HL-60 (cell line): ENCODE measurements at regions not wholly inside any gene's neighbourhood (a gene's known extent, or its start where the extent isn't known, plus 50 kb on each side); places are given as distances from the start of the nearest gene placed in this dataset.

Source experiments
- DNase-seq, 2 experiments: peaks; one replicate each; pipeline ENCODE4 v3.0.0-alpha.2; 2010 to 2020; ENCODE audit warnings: low read depth in 1 of 2, low spot score in 1 of 2
- H3K27ac ChIP-seq: fragments of 250-450 bp; sonication (Bioruptor Pico); replicated peaks from 2 replicates; pipeline ENCODE4 v1.5.1; 2020; ENCODE audit warnings: mild to moderate bottlenecking, moderate library complexity
- H3K27me3 ChIP-seq: fragments of 250-450 bp; sonication (Bioruptor Pico); 2 replicates; pipeline ENCODE4 v1.5.1; 2021; ENCODE audit warnings: mild to moderate bottlenecking, moderate library complexity; ENCODE audit not compliant: insufficient read depth, poor library complexity, severe bottlenecking
- H3K4me3 ChIP-seq: replicated peaks from 2 replicates; pipeline ENCODE4 v1.5.1; 2011; ENCODE audit warnings: mild to moderate bottlenecking, control low read depth, low read length; ENCODE audit not compliant: insufficient read depth
- GABPA ChIP-seq: IDR thresholded peaks from 2 replicates; pipeline ENCODE4 v1.6.1; 2012; ENCODE audit warnings: low read depth
- POLR2AphosphoS5 ChIP-seq: IDR thresholded peaks from 2 replicates; pipeline ENCODE4 v1.6.1; 2012; ENCODE audit warnings: low read depth
- SPI1 ChIP-seq: IDR thresholded peaks from 2 replicates; pipeline ENCODE4 v1.6.1; 2012; ENCODE audit warnings: low read depth, mild to moderate bottlenecking, borderline replicate concordance
- TF ChIP-seq, protein P1 (sequence below): IDR thresholded peaks from one replicate; pipeline ENCODE4 v1.5.1; 2011; ENCODE audit warnings: low read length, control low read depth, inconsistent platforms; ENCODE audit not compliant: insufficient read depth
- TF ChIP-seq, protein P2 (sequence below): IDR thresholded peaks from 2 replicates; pipeline ENCODE4 v1.6.1; 2012; ENCODE audit warnings: low read depth; ENCODE audit not compliant: insufficient replicate concordance

DNA sequence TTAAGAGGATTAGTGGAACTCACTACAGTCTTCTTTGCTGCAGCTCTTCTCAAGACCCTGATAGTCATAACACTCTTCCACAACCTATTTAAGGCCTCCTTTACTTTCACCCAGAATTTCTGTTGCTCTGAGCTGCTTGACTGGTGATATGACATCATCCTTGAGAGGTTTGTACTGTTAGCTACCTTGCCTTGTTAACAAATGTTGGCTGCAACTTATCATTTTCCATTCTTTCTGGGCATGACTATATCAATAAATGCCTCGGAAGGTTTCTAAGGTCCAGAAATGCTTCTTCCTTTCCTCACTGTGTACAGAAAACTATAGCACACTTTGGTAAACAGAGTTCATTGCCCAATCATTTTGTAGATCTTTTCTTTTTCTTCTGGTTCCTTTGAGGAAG, 1292.2 kb upstream of the TMPRSS15 start:
- Histone ChIP-seq H3K4me3 (no peak overlapping the region), H3K27ac (no peak overlapping the region), H3K27me3 (no peaks in the 10 kb centered on the region)
- no peak for DNase-seq
- TF ChIP-seq, protein P1, sequence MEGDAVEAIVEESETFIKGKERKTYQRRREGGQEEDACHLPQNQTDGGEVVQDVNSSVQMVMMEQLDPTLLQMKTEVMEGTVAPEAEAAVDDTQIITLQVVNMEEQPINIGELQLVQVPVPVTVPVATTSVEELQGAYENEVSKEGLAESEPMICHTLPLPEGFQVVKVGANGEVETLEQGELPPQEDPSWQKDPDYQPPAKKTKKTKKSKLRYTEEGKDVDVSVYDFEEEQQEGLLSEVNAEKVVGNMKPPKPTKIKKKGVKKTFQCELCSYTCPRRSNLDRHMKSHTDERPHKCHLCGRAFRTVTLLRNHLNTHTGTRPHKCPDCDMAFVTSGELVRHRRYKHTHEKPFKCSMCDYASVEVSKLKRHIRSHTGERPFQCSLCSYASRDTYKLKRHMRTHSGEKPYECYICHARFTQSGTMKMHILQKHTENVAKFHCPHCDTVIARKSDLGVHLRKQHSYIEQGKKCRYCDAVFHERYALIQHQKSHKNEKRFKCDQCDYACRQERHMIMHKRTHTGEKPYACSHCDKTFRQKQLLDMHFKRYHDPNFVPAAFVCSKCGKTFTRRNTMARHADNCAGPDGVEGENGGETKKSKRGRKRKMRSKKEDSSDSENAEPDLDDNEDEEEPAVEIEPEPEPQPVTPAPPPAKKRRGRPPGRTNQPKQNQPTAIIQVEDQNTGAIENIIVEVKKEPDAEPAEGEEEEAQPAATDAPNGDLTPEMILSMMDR: no peak
- no peak for TF ChIP-seq SPI1
- TF ChIP-seq, protein P2, sequence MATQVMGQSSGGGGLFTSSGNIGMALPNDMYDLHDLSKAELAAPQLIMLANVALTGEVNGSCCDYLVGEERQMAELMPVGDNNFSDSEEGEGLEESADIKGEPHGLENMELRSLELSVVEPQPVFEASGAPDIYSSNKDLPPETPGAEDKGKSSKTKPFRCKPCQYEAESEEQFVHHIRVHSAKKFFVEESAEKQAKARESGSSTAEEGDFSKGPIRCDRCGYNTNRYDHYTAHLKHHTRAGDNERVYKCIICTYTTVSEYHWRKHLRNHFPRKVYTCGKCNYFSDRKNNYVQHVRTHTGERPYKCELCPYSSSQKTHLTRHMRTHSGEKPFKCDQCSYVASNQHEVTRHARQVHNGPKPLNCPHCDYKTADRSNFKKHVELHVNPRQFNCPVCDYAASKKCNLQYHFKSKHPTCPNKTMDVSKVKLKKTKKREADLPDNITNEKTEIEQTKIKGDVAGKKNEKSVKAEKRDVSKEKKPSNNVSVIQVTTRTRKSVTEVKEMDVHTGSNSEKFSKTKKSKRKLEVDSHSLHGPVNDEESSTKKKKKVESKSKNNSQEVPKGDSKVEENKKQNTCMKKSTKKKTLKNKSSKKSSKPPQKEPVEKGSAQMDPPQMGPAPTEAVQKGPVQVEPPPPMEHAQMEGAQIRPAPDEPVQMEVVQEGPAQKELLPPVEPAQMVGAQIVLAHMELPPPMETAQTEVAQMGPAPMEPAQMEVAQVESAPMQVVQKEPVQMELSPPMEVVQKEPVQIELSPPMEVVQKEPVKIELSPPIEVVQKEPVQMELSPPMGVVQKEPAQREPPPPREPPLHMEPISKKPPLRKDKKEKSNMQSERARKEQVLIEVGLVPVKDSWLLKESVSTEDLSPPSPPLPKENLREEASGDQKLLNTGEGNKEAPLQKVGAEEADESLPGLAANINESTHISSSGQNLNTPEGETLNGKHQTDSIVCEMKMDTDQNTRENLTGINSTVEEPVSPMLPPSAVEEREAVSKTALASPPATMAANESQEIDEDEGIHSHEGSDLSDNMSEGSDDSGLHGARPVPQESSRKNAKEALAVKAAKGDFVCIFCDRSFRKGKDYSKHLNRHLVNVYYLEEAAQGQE: no peak

DNA sequence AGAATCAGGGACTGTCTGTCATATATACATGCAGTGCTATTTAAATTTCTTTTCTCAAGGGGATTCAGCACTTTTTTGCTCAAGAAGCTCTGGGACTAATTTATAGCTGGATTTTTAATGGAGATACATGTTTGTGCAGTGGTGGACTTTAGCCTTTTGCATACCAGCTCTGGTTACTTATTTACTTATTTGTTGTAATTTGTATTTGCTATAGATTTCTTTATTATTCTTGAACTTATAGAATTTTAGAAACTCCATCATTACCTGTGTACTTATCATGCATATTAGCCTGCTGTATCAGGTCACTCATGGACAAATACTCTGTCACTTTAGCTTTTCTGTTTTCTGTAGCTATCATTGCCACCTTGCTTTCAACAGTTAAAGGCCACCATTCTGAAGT, 1296.9 kb upstream of the TMPRSS15 start:
- no peak overlapping the region for H3K4me3 ChIP-seq
- H3K27me3 ChIP-seq: no peaks in the 10 kb centered on the region
- DNase-seq: no peak

GRCh38 chr21:19702726-19703125, 1295.5 kb upstream of the NCAM2 start:
- TF ChIP-seq, protein P2: no peak
- TF ChIP-seq SPI1 (no peak), POLR2AphosphoS5 (no peak), GABPA (no peak)
- H3K27me3 ChIP-seq: no peaks in the 10 kb centered on the region
- H3K4me3 ChIP-seq: no peak overlapping the region
- H3K27ac ChIP-seq: no peak overlapping the region
- DNase-seq: no peak

More for the DNA sequence above, 1296.9 kb upstream of the TMPRSS15 start:
- no peak for TF ChIP-seq SPI1
- TF ChIP-seq, protein P1: no peak
- no peak for TF ChIP-seq GABPA
- TF ChIP-seq, protein P2: no peak
- no peak for TF ChIP-seq POLR2AphosphoS5
- H3K27ac ChIP-seq: no peak overlapping the region

DNA sequence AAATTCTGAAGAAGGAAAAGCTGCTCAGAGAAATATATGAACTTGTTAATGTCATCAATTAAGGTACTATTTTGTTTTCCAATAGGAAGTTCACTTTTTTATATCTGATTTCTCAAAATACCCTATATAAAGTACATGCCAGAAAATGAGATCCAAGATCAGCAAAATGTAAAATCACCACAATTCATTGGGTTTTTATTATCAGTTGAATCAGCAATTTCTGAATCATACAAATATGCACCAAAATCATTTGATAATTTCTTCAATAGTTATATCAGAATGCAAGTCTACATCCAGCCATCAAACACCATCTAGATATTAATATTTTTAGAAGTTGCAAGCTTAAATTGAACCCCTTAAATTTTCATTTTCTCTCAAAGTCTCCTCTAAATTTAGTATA, 1293.4 kb upstream of the NCAM2 start:
- TF ChIP-seq GABPA (no peak), SPI1 (no peak), POLR2AphosphoS5 (no peak)
- TF ChIP-seq, protein P1: no peak
- TF ChIP-seq, protein P2: no peak
- DNase-seq: no peak
- H3K27me3 ChIP-seq: no peaks in the 10 kb centered on the region
- H3K4me3 ChIP-seq: no peak overlapping the region
- no peak overlapping the region for H3K27ac ChIP-seq
